ENCODE measurements at regions not wholly inside any gene's neighbourhood (a gene's known extent, or its start where the extent isn't known, plus 50 kb on each side); places are given as distances from the start of the nearest gene placed in this dataset.
"Not testable (repeated sequence)": the region's sequence is repeated elsewhere in the genome, so short reads cannot be mapped to it uniquely, and the experiment has no call there.

DNA sequence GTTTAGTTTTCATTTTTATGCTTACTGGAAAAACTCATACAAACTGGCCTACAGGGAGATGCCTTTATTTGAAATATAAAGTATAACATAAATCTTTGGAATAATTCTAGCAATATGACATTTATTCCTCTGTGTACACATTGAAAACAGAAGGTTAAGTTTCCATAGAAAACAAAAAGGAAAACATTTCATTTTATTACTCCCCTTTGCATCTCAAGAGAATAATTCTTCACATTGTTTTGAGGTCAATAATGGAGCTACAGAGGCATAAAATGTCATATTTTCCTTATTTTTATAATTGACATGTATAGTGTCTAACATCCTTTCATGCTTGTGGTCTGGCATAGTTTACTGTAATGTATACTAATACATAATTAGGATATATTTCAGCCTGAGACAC lies 187.6 kb upstream of the AGTR1 start:
- DNase-seq (ENCODE audit: low spot score in 2 of 2) (no peak), ATAC-seq (no peak)
- H3K9me3 Mint-ChIP-seq: peaks cover 4 to 13% of the 10 kb centered on the region in 2 donors
- H3K36me3 Mint-ChIP-seq: no peaks in the 10 kb centered on the region
- H3K27ac Mint-ChIP-seq: no peak overlapping the region

DNA sequence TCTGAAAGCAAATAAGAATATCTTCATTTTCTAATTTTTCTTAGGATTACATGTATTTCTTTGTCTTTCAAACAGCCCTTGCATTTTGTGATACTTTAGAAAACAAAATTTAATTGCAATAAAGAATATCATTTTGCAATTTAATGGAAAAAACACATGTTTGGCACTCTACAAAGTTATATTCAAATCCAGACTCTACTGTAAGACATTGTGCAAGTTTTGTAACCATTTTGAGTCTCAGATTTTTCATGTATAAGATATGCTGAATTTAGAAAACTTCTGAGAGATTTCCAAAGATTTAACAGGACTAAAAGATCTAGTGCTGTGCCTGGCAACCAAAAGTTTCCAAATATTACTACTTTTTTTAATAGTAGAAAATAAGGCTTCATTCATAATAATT lies 187.1 kb upstream of the AGTR1 start:
- peaks cover 7 to 13% of the 10 kb centered on the region in 2 donors for H3K9me3 Mint-ChIP-seq
- DNase-seq (ENCODE audit: low spot score in 2 of 2): no peak
- H3K36me3 Mint-ChIP-seq: no peaks in the 10 kb centered on the region
- H3K27ac Mint-ChIP-seq: no peak overlapping the region
- no peak for ATAC-seq

DNA sequence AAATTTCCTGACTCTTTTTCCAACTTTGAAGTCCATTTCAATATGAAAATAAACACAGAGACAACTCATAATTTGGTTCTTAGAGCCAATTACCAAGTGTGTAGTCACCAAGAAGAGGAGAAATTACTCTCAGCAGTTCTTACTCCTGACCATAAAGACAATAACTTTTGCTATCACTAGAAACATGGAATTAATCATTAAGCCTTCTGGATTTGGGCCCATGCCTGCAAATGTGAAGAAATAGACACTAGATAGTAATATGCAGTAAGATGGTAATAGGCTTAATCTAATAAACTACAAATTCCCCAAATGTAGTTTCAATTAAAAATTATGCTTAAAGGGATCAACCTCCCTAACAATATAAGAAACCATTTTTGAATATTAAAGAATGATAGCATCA lies 185.1 kb upstream of the AGTR1 start:
- H3K36me3 Mint-ChIP-seq: no peaks in the 10 kb centered on the region
- no peak for ATAC-seq

GRCh38 chr3:148513096-148513543 lies 184.6 kb upstream of the AGTR1 start:
- Mint-ChIP-seq H3K36me3 (no peaks in the 10 kb centered on the region), H3K9me3 (peaks cover 5 to 9% of the 10 kb centered on the region in 2 donors), H3K27ac (no peak overlapping the region)
- DNase-seq (ENCODE audit: low spot score in 2 of 2) (no peak), ATAC-seq (no peak)

More for the DNA sequence above, 185.1 kb upstream of the AGTR1 start:
- H3K27ac Mint-ChIP-seq: no peak overlapping the region
- H3K9me3 Mint-ChIP-seq: peaks cover 4 to 7% of the 10 kb centered on the region in 2 donors
- no peak for DNase-seq (ENCODE audit: low spot score in 2 of 2)

GRCh38 chr3:148518520-148518919 lies 179.2 kb upstream of the AGTR1 start:
- peaks cover 17 to 25% of the 10 kb centered on the region in 2 donors for H3K9me3 Mint-ChIP-seq
- no peak for DNase-seq (ENCODE audit: low spot score in 2 of 2)
- H3K27ac Mint-ChIP-seq: no peak overlapping the region
- no peak for ATAC-seq
- H3K36me3 Mint-ChIP-seq: no peaks in the 10 kb centered on the region

DNA sequence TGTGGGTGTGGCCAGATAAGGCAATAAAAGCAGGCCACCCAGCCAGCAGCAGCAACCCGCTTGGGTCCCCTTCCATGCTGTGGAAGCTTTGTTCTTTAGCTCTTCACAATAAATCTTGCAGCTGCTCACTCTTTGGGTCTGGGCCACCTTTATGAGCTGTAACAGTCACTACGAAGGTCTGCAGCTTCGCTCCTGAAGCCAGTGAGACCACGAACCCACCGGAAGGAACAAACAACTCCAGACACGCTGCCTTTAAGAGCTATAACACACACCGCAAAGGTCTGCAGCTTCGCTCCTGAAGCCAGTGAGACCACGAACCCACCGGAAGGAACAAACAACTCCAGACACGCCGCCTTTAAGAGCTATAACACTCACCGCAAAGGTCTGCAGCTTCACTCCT lies 172.1 kb upstream of the AGTR1 start:
- peaks cover 23 to 30% of the 10 kb centered on the region in 2 donors for H3K9me3 Mint-ChIP-seq
- DNase-seq (ENCODE audit: low spot score in 2 of 2); ATAC-seq; H3K36me3 Mint-ChIP-seq; H3K27ac Mint-ChIP-seq: not testable (repeated sequence)

DNA sequence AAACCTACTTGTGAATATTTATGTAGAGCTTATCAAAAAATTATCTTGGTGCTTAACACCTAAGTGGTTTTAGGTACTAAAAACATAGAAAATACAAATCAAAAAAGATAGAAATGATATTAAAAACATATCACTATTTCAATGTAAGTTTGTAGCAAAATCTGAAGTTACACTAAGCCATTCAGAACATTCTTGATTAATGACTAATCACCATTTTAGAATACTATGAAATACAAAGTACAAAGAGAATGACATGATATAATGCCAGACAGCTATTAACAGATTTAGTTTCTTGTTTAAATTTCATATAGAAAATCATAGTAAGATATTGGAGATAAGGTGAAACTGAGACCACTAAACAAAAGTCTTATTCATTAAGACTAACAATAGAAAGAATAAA lies 169.7 kb upstream of the AGTR1 start:
- no peak for DNase-seq (ENCODE audit: low spot score in 2 of 2)
- Mint-ChIP-seq H3K27ac (no peak overlapping the region), H3K36me3 (peaks cover 0 to 8% of the 10 kb centered on the region in 2 donors), H3K9me3 (peaks cover 16 to 23% of the 10 kb centered on the region in 2 donors)
- no peak for ATAC-seq

DNA sequence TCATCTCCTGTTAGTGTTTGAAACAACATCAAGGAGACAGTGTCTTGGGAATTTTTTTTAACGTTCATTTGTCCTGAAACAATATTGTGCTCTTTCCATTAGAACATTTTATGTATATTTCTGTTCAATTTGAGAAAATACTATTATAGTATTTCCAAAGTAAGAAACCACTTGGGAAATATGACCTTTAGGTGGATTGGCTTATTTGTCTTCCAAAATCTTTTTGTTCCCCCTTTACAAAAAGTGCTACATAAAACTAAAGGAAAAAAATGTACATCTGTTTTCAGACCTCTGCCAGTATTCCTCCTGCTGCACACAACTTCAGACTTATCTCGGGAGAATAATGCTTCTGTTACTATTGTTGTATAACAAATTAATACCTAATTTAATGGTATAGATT lies 165.9 kb upstream of the AGTR1 start:
- no peak for ATAC-seq
- H3K27ac Mint-ChIP-seq: no peak overlapping the region
- no peak for DNase-seq (ENCODE audit: low spot score in 2 of 2)

GRCh38 chr3:148532326-148532725 lies 165.4 kb upstream of the AGTR1 start:
- ATAC-seq (no peak), DNase-seq (ENCODE audit: low spot score in 2 of 2) (no peak)
- peaks cover 7 to 12% of the 10 kb centered on the region in 2 donors for H3K9me3 Mint-ChIP-seq
- no peak overlapping the region for H3K27ac Mint-ChIP-seq
- H3K36me3 Mint-ChIP-seq: no peaks in the 10 kb centered on the region

More for the DNA sequence above, 165.9 kb upstream of the AGTR1 start:
- Mint-ChIP-seq H3K36me3 (no peaks in the 10 kb centered on the region), H3K9me3 (peaks cover 7 to 12% of the 10 kb centered on the region in 2 donors)

- DNase-seq (ENCODE audit: low spot score in 2 of 2) (no peak), ATAC-seq (no peak)
- Mint-ChIP-seq H3K36me3 (no peaks in the 10 kb centered on the region), H3K27ac (no peak overlapping the region), H3K9me3 (peaks cover 7 to 12% of the 10 kb centered on the region in 2 donors)
Observed at GRCh38 chr3:148532774-148533173, 164.9 kb upstream of the AGTR1 start.

GRCh38 chr3:148534089-148534988 lies 163.4 kb upstream of the AGTR1 start:
- Mint-ChIP-seq H3K36me3 (no peaks in the 10 kb centered on the region), H3K27ac (no peak overlapping the region), H3K9me3 (peaks cover under 1 to 3% of the 10 kb centered on the region in 2 donors)
- DNase-seq (ENCODE audit: low spot score in 2 of 2) (no peak), ATAC-seq (no peak)

DNA sequence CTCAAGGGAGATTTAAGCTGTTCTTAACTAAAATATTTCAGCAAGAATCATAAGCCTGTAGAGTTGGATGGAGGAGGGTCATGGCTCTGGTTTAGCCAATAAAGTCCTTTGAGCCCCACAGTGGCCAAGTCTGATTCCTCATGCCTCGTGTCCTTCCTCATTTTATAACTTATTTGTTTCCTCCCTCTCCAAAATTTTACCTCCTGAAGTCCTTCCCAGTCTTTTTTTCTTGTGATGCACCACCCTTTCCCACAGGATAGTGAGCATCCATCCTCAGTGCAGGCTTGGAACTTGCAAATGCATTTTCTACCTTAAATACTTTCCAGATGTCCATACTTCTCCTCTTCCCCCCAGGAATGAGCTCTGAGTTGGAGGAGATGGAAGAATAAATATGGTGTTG lies 162.7 kb upstream of the AGTR1 start:
- no peak for ATAC-seq
- Mint-ChIP-seq H3K27ac (no peak overlapping the region), H3K9me3 (peaks cover 0 to 3% of the 10 kb centered on the region in 2 donors), H3K36me3 (no peaks in the 10 kb centered on the region)
- no peak for DNase-seq (ENCODE audit: low spot score in 2 of 2)

DNA sequence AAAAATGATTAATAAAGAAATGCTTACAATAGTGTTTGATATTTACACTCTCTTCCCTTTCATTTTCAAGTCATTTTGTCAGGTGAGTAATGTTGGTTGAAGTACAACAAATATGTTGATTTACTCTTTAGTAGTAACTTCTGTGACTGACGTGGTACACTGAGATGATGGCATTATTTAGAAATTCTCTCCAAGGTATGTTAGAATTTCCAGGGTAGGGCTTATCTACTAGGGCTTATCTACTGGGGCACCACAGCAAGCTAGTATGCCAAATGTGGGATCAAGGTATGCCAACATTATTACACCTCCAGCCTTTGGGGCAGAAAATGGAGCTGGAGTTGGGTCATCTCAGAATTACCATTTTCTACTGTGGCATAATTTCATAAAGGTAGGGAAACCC lies 157.4 kb upstream of the AGTR1 start:
- Mint-ChIP-seq H3K9me3 (peaks cover 0 to 4% of the 10 kb centered on the region in 2 donors), H3K27ac (no peak overlapping the region), H3K36me3 (no peaks in the 10 kb centered on the region)
- no peak for ATAC-seq
- DNase-seq (ENCODE audit: low spot score in 2 of 2): no peak

GRCh38 chr3:148540851-148541250 lies 156.9 kb upstream of the AGTR1 start:
- ATAC-seq (no peak), DNase-seq (ENCODE audit: low spot score in 2 of 2) (no peak)
- H3K9me3 Mint-ChIP-seq: peaks cover 0 to 4% of the 10 kb centered on the region in 2 donors
- no peak overlapping the region for H3K27ac Mint-ChIP-seq
- no peaks in the 10 kb centered on the region for H3K36me3 Mint-ChIP-seq

DNA sequence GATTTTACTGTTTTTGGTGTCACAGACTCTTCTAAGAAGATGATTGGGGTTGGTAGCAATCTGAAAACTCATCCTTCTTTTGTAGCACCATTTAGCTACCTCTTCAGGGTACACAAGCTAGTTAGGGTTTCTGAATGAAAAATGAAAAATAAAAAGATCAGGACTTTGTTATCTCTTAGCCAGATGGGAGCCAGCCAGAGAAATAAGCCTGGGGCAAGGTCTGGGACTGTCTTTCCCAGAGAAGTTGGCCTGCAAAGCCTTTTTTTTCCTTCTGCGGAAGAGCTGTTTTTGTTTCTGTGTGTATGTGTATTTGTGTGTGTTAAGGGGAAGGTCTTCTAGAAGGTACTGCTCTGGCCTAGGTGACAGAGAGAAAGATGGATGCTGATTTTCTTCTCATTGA lies 150.7 kb upstream of the AGTR1 start:
- Mint-ChIP-seq H3K36me3 (no peaks in the 10 kb centered on the region), H3K9me3 (peaks cover 0 to 8% of the 10 kb centered on the region in 2 donors), H3K27ac (no peak overlapping the region)
- DNase-seq (ENCODE audit: low spot score in 2 of 2): no peak
- no peak for ATAC-seq

- H3K9me3 Mint-ChIP-seq: peaks cover 0 to 3% of the 10 kb centered on the region in 2 donors
- ATAC-seq (no peak), DNase-seq (ENCODE audit: low spot score in 2 of 2) (no peak)
- no peaks in the 10 kb centered on the region for H3K36me3 Mint-ChIP-seq
- H3K27ac Mint-ChIP-seq: no peak overlapping the region
Observed at GRCh38 chr3:148551767-148552260, 145.9 kb upstream of the AGTR1 start.

- no peak for ATAC-seq
Observed at GRCh38 chr3:148554367-148554766, 143.3 kb upstream of the AGTR1 start.

GRCh38 chr3:148556664-148557063 lies 141.0 kb upstream of the AGTR1 start:
- ATAC-seq: no peak
- H3K9me3 Mint-ChIP-seq: peaks cover under 1 to 5% of the 10 kb centered on the region in 2 donors
- no peak overlapping the region for H3K27ac Mint-ChIP-seq
- H3K36me3 Mint-ChIP-seq: no peaks in the 10 kb centered on the region
- DNase-seq (ENCODE audit: low spot score in 2 of 2): no peak

More at GRCh38 chr3:148554367-148554766, 143.3 kb upstream of the AGTR1 start:
- no peaks in the 10 kb centered on the region for H3K9me3 Mint-ChIP-seq
- no peaks in the 10 kb centered on the region for H3K36me3 Mint-ChIP-seq
- DNase-seq (ENCODE audit: low spot score in 2 of 2): no peak
- H3K27ac Mint-ChIP-seq: no peak overlapping the region
